ENCODE measurements at regions not wholly inside any gene's neighbourhood (a gene's known extent, or its start where the extent isn't known, plus 50 kb on each side); places are given as distances from the start of the nearest gene placed in this dataset.

- no peak for DNase-seq (ENCODE audit: low read depth in 2 of 3, low spot score in 2 of 3)
Observed at GRCh38 chr3:159824333-159824732, 164.3 kb upstream of the IL12A start.

DNA sequence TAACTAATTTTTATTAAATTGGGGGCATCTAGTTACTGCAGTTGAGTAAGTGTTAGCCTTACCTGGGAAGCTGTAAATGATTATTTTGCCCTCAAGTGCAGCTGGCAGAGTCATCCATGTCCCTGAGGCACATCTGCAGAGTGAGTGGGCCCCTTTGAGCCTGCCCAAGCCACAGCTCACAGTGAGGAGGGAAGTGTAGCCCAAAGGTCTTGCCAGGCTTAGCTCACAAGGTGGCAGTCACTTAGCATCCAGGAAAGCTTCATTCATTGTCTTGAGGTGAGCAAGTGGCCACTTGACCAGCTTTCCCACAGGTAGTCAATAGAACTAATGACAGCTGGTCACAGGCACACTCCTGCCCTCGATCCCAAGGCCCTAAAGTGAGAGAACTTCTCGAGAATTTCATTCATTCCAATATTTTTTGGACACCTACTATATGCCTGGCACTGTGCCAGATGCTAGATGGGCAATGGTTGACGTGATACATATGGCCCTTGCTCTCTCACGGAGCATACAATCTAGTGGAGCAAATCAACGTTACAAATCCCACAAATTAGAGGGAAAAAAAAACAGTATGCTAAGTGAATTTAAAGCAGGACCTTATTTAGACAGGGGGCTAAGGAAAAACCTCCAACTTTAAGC is 163.3 kb upstream of the IL12A start:
- peak in 1 of 3 donors; percentile 51 for DNase-seq (ENCODE audit: low read depth in 2 of 3, low spot score in 2 of 3)

GRCh38 chr3:159828542-159828943 is 160.1 kb upstream of the IL12A start:
- peak in 1 of 3 donors; percentile 76 for DNase-seq (ENCODE audit: low read depth in 2 of 3, low spot score in 2 of 3)

- DNase-seq (ENCODE audit: low read depth in 2 of 3, low spot score in 2 of 3), result no peak
Observed at GRCh38 chr3:159829056-159829455, 159.6 kb upstream of the IL12A start.

GRCh38 chr3:159829539-159830227 is 159.0 kb upstream of the IL12A start:
- peak in 1 of 3 donors; percentile 80 for DNase-seq (ENCODE audit: low read depth in 2 of 3, low spot score in 2 of 3)

GRCh38 chr3:159830523-159831154 is 158.0 kb upstream of the IL12A start:
- peak in 1 of 3 donors; percentile 54 for DNase-seq (ENCODE audit: low read depth in 2 of 3, low spot score in 2 of 3)

DNA sequence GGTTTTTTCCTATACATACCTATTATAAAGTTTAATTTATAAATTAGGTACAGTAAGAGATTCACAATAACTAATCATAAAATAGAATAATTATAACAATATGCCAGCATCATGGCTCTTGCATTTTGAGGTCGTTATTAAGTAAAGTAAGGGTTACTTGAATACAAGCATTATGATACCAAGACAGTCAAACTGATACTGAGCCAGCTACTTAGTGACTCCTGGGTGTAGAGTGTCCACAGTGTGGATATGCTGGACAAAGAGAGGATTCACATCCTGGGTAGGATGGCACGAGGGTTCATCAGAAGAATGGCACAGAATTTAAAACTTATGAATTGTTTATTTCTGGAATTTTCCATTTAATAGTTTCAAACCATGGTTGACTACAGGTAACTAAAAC is 157.2 kb upstream of the IL12A start:
- no peak for DNase-seq (ENCODE audit: low read depth in 2 of 3, low spot score in 2 of 3)

DNA sequence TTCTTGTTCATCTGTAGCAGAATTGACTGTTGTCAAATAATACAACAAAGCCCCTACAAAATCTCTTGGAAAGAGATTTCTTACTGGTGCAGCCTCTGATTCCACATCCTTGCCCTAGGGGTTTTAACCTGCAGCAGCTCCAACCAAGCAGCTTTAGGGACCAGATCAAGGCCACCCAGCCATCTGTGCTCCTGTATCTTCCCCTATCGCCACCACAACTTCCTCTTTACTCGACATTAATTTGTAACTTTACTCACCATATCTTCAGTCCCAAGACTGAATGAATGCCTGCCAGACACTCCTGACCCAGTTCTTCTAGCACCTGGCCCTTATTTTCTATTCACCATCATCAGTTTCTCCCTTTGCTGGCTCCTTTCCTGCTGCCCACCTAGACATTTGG is 156.6 kb upstream of the IL12A start:
- peak in 2 of 3 donors; percentile 78 to 90 for DNase-seq (ENCODE audit: low read depth in 2 of 3, low spot score in 2 of 3)

GRCh38 chr3:159835126-159835525 is 153.5 kb upstream of the IL12A start:
- DNase-seq (ENCODE audit: low read depth in 2 of 3, low spot score in 2 of 3), result no peak

- DNase-seq (ENCODE audit: low read depth in 2 of 3, low spot score in 2 of 3), result no peak
Observed at GRCh38 chr3:159837725-159838124, 150.9 kb upstream of the IL12A start.

DNA sequence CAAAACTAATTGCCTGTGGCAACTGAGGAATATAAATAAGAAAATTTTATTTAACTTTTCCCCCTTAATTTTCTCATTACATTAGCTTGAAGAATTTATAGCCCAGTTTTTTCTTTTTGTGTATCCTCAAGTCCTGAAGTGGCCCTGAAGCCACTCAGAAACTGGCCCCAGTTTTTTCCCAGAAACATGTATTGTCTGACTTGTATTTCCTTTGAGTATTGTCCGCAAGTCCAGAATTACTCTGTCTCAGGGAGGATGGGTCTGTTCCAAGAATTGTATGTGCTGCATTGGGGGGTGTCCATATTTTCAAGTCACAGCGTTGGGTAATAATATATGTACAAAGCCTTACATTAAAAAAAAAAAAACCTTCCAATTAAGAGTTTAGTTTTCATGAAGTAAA is 149.7 kb upstream of the IL12A start:
- DNase-seq (ENCODE audit: low read depth in 2 of 3, low spot score in 2 of 3), result no peak

- peak in 2 of 3 donors; percentile 60 to 62 for DNase-seq (ENCODE audit: low read depth in 2 of 3, low spot score in 2 of 3)
Observed at GRCh38 chr3:159839561-159840379, 148.9 kb upstream of the IL12A start, which contains the start of gene SCHIP1. Gene SCHIP1, plus strand, starts transcription at chr3:159839861.

- DNase-seq (ENCODE audit: low read depth in 2 of 3, low spot score in 2 of 3), result no peak
Observed at GRCh38 chr3:159840703-159841299, 147.8 kb upstream of the IL12A start.

DNA sequence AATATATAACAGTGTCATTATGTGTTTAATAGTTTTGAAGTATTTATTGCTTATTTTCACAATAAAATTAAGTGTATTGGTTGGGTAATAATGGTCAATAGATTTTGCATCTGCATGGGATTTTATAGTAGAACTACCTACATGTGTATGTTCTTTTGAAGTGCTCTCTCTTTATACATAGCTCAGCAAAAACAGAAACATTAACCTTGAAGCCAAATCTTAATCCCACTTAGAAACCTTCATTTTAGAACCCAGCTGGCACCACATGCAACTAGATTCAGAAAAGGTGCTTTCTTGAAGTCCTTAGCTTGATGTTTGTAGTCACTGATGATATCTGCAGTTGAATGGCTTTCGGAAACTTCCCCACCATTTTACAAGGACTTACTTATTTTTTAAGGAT is 146.9 kb upstream of the IL12A start:
- DNase-seq (ENCODE audit: low read depth in 2 of 3, low spot score in 2 of 3), result no peak

- peak in 1 of 3 donors; percentile 78 for DNase-seq (ENCODE audit: low read depth in 2 of 3, low spot score in 2 of 3)
Observed at GRCh38 chr3:159843840-159844730, 144.6 kb upstream of the IL12A start.

DNA sequence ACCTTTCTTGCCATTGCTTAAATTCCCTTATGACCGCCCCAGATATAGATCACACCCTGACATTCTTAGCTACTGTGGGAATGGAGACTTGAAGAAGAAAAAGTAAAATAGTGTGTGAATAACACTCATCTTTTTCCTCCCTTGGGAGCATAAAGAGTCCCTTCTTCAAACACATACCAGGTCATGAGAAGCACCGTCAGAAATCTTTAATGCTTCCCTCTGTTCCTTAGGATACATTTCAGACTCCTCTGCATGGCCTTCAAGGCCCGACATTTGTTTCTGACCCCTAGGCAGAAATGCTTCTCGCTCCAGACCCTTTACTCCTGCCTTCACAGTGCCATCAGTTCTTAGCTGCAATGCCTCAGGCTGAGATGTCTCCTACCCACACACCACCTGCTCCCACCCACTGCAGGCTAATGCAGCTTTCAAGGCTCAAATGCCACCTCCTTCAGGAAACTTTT is 143.8 kb upstream of the IL12A start:
- DNase-seq (ENCODE audit: low read depth in 2 of 3, low spot score in 2 of 3), result no peak

DNA sequence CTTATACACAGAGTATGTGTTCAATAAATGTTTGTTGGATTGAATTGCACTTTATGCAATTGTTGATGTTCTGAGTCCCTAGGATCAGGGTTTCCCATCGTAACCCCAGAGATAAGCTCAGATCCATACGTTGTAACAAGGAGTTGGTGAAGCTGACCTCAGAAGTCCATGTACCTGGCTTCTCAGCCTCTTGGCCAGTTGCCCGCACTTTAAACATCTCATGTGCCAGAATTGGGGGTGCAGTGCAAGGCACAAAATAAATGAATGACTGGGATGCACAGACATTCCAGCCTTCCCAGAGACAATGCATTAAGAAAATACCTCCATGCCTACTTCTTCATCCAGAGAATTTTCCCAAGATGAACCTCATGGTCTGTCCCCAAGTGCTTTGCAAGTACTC is 142.9 kb upstream of the IL12A start:
- DNase-seq (ENCODE audit: low read depth in 2 of 3, low spot score in 2 of 3), result no peak

- DNase-seq (ENCODE audit: low read depth in 2 of 3, low spot score in 2 of 3), result no peak
Observed at GRCh38 chr3:159846255-159846654, 142.4 kb upstream of the IL12A start.

GRCh38 chr3:159848348-159849118 is 140.1 kb upstream of the IL12A start:
- no peak for DNase-seq (ENCODE audit: low read depth in 2 of 3, low spot score in 2 of 3)

All from hematopoietic multipotent progenitor cell (in vitro differentiated cells).